ENCODE measurements at regions not wholly inside any gene's neighbourhood (a gene's known extent, or its start where the extent isn't known, plus 50 kb on each side); places are given as distances from the start of the nearest gene placed in this dataset.

DNA sequence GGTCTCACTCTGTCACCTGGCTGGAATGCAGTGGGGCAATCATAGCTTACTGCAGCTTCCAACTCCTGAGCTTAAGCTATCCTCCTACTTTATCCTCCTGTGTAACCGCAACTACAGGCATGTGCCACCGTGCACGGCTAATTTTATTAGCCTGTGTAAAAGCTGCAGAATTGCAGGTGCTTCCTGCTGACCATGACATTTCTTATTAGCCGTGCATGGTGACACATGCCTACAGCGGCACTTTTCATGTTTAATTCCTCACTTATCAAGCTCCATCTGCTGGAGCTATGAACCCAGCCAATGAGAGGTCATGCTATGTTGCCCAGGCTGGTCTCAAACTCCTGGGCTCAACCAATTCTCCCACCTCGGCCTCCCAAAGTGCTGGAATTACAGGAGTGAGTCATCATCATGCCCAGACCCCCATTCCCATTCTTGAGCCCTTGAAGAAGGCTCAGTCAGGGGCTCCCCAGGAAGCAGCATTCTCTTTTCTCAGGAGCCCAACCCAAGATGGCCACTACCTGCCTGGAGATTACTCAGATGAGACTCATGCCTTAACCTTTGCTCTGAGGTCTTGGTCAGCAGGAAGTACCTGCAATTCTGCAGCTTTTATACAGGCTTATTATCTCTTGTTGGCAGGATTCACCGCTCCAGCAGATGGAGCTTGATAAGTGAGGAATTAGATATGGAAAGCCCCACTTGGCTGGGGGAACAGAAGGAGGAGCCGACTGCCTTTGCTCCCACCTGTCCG lies 503.2 kb downstream of the MED13L start:
- H3K27me3 Mint-ChIP-seq (ENCODE audit: low read depth in 3 of 3), result peaks cover 1 to 4% (median 4%) of the 10 kb centered on the region in 3 donors
- H3K27ac ChIP-seq (ENCODE audit: low read depth in 1 of 2, low read length in 2 of 2), result no peak overlapping the region
- H3K27ac Mint-ChIP-seq, result no peak overlapping the region

DNA sequence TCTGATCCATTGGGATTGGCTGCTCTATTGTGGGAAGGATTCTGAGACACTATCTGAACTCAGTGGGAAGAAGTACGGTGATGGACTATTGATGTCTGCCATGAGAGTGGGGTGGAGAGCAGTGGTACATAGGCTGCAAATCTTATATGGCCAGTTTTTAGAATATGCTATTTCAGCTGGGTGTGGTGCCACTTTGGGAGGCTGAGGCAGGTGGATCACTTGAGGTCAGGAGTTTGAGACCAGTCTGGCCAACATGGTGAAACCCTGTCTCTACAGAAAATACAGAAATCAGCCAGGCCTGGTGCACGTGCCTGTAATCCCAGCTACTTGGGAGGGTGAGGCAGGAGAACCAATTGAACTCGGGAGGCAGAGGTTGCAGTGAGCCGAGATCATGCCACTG lies 505.9 kb downstream of the MED13L start:
- no peak overlapping the region for H3K4me3 Mint-ChIP-seq
- H3K79me2 ChIP-seq (ENCODE audit: insufficient read depth, low read length), result no peaks in the 10 kb centered on the region
- intact Hi-C loops (cut with micrococcal nuclease), result no loop called here
- DNase-seq, result no peak
- H4K20me1 ChIP-seq (ENCODE audit: insufficient read depth, low read length), result no peaks in the 10 kb centered on the region
- H3K9me3 ChIP-seq (replicated peaks in 1 of 2; ENCODE audit: control insufficient read depth in 1 of 2, insufficient read depth in 1 of 2, low read length in 2 of 2), result no peaks in the 10 kb centered on the region
- TF ChIP-seq, protein P1, sequence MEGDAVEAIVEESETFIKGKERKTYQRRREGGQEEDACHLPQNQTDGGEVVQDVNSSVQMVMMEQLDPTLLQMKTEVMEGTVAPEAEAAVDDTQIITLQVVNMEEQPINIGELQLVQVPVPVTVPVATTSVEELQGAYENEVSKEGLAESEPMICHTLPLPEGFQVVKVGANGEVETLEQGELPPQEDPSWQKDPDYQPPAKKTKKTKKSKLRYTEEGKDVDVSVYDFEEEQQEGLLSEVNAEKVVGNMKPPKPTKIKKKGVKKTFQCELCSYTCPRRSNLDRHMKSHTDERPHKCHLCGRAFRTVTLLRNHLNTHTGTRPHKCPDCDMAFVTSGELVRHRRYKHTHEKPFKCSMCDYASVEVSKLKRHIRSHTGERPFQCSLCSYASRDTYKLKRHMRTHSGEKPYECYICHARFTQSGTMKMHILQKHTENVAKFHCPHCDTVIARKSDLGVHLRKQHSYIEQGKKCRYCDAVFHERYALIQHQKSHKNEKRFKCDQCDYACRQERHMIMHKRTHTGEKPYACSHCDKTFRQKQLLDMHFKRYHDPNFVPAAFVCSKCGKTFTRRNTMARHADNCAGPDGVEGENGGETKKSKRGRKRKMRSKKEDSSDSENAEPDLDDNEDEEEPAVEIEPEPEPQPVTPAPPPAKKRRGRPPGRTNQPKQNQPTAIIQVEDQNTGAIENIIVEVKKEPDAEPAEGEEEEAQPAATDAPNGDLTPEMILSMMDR (IDR thresholded peaks at IDR 0.05), result no peak
- peaks cover 0 to 3% (median 0%) of the 10 kb centered on the region in 7 donors for H3K9me3 Mint-ChIP-seq
- H3K4me1 Mint-ChIP-seq, result no peaks in the 10 kb centered on the region
- 100% methylated on average over 1 of the region's 4 CpGs for WGBS (ENCODE audit: insufficient coverage)
- H3K27ac ChIP-seq (ENCODE audit: low read depth in 1 of 2, low read length in 2 of 2), result no peak overlapping the region
- no peaks in the 10 kb centered on the region for H3K36me3 ChIP-seq (replicated peaks in 1 of 2; ENCODE audit: control insufficient read depth in 1 of 2, insufficient read depth in 2 of 2, low read length in 2 of 2)
- no peaks in the 10 kb centered on the region for H3K27me3 ChIP-seq (ENCODE audit: control insufficient read depth in 2 of 2, insufficient read depth in 2 of 2, low read length in 2 of 2)
- H3K36me3 Mint-ChIP-seq, result no peaks in the 10 kb centered on the region
- no peak overlapping the region for H3K4me2 ChIP-seq (replicated peaks; ENCODE audit: extremely low read depth, low read length, poor library complexity, severe bottlenecking)
- no peak overlapping the region for H3K4me3 ChIP-seq (replicated peaks in 1 of 3; ENCODE audit: low read depth in 2 of 3, low read length in 3 of 3)
- H3K27ac Mint-ChIP-seq, result no peak overlapping the region
- no peak overlapping the region for H3K9ac ChIP-seq (ENCODE audit: insufficient read depth, low read length, poor library complexity, severe bottlenecking)
- no peak overlapping the region for H2AFZ ChIP-seq (ENCODE audit: insufficient read depth, low read depth, low read length, poor library complexity, severe bottlenecking)
- peaks cover 1 to 5% (median 5%) of the 10 kb centered on the region in 3 donors for H3K27me3 Mint-ChIP-seq (ENCODE audit: low read depth in 3 of 3)
- H3K4me1 ChIP-seq (ENCODE audit: control insufficient read depth in 1 of 2, insufficient read depth in 2 of 2, low read length in 2 of 2), result no peaks in the 10 kb centered on the region

More for the DNA sequence above, 503.2 kb downstream of the MED13L start:
- no peaks in the 10 kb centered on the region for H3K36me3 ChIP-seq (replicated peaks in 1 of 2; ENCODE audit: control insufficient read depth in 1 of 2, insufficient read depth in 2 of 2, low read length in 2 of 2)
- 85% methylated on average over 6 of the region's 9 CpGs for WGBS (ENCODE audit: insufficient coverage)
- H2AFZ ChIP-seq (ENCODE audit: insufficient read depth, low read depth, low read length, poor library complexity, severe bottlenecking), result no peak overlapping the region
- H3K79me2 ChIP-seq (ENCODE audit: insufficient read depth, low read length), result no peaks in the 10 kb centered on the region
- H3K27me3 ChIP-seq (ENCODE audit: control insufficient read depth in 2 of 2, insufficient read depth in 2 of 2, low read length in 2 of 2), result no peaks in the 10 kb centered on the region
- Mint-ChIP-seq H3K4me1 (no peaks in the 10 kb centered on the region), H3K36me3 (no peaks in the 10 kb centered on the region), H3K9me3 (no peaks in the 10 kb centered on the region), H3K4me3 (no peak overlapping the region)
- H3K9me3 ChIP-seq (replicated peaks in 1 of 2; ENCODE audit: control insufficient read depth in 1 of 2, insufficient read depth in 1 of 2, low read length in 2 of 2), result no peaks in the 10 kb centered on the region
- H4K20me1 ChIP-seq (ENCODE audit: insufficient read depth, low read length), result no peaks in the 10 kb centered on the region
- TF ChIP-seq, protein P1 (IDR thresholded peaks at IDR 0.05), result no peak
- no peak overlapping the region for H3K4me2 ChIP-seq (replicated peaks; ENCODE audit: extremely low read depth, low read length, poor library complexity, severe bottlenecking)
- no peaks in the 10 kb centered on the region for H3K4me1 ChIP-seq (ENCODE audit: control insufficient read depth in 1 of 2, insufficient read depth in 2 of 2, low read length in 2 of 2)
- intact Hi-C loops (cut with micrococcal nuclease), result no loop called here
- no peak for DNase-seq
- H3K9ac ChIP-seq (ENCODE audit: insufficient read depth, low read length, poor library complexity, severe bottlenecking), result no peak overlapping the region
- H3K4me3 ChIP-seq (replicated peaks in 1 of 3; ENCODE audit: low read depth in 2 of 3, low read length in 3 of 3), result no peak overlapping the region
